Esophagus muscularis mucosa (tissue), 3 donors: ENCODE measurements at regions not wholly inside any gene's neighbourhood (a gene's known extent, or its start where the extent isn't known, plus 50 kb on each side); places are given as distances from the start of the nearest gene placed in this dataset.

Source experiments
- EP300 ChIP-seq: sonication (generic); formaldehyde crosslinking; IDR thresholded peaks from one replicate; pipeline ENCODE4 v1.6.1; 2017; ENCODE audit warnings: antibody characterized with exemption
- POLR2A ChIP-seq: fragments of 450-650 bp; IDR thresholded peaks from one replicate; pipeline ENCODE4 v1.6.1; 2017; ENCODE audit warnings: antibody characterized with exemption, moderate library complexity, mild to moderate bottlenecking, low read depth
- POLR2AphosphoS5 ChIP-seq, 2 donors: sonication (generic); formaldehyde crosslinking; IDR thresholded peaks; one replicate each; pipeline ENCODE4 v1.6.1; 2017; ENCODE audit warnings: antibody characterized with exemption in 2 of 2

DNA sequence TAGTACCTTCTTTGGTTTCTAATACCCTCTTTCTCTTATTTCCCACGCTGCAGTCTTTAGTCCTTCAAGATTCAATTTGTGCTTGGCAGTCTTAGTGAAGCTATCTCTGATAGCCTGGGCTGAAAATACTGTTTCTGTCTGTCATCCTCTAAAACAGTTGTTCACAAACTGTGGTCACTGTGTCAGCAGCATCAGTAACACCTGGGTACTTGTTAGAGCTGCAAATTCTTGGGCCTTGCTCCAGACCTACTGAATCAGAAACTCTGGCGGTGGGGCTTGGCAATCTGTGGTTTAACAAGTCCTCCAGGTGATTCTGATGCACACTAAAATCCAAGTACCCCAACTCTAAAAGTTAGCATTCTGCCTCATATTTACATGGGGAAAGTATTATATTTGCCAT, 217.5 kb upstream of the SEL1L start:
- no peak for TF ChIP-seq EP300
- no peak for TF ChIP-seq POLR2A
- TF ChIP-seq POLR2AphosphoS5 (IDR thresholded peaks at IDR 0.05), result no peak
